Karpas-422 (cell line): ENCODE measurements at regions not wholly inside any gene's neighbourhood (a gene's known extent, or its start where the extent isn't known, plus 50 kb on each side); places are given as distances from the start of the nearest gene placed in this dataset. TPM values are rescaled to one million over a fixed set of nuclear protein-coding genes. Genes with fewer than 3 reads are reported as not detected.

ENCODE experiments used
- DNase-seq: peaks from one replicate; pipeline ENCODE4 v3.0.0-alpha.2; 2015
- H2AFZ ChIP-seq: fragments of 200-600 bp; sonication (generic); 2 replicates; pipeline ENCODE4 v1.6.1; 2014; ENCODE audit warnings: antibody characterized with exemption, low read length, mixed read lengths
- H3K27ac ChIP-seq: fragments of 200-600 bp; sonication (generic); 2 replicates; pipeline ENCODE4 v1.5.1; 2014; ENCODE audit warnings: mild to moderate bottlenecking, low read length, moderate library complexity
- H3K27me3 ChIP-seq: fragments of 200-600 bp; sonication (generic); 2 replicates; pipeline ENCODE4 v1.6.1; 2014; ENCODE audit warnings: low read length, mixed read lengths
- H3K36me3 ChIP-seq: fragments of 200-600 bp; sonication (generic); 2 replicates; pipeline ENCODE4 v1.6.1; 2014; ENCODE audit warnings: low read length, mixed read lengths; ENCODE audit not compliant: insufficient read depth
- H3K4me1 ChIP-seq: fragments of 200-600 bp; sonication (generic); 2 replicates; pipeline ENCODE4 v1.6.1; 2014; ENCODE audit warnings: mild to moderate bottlenecking, low read length, mixed read lengths
- H3K4me2 ChIP-seq: fragments of 200-600 bp; sonication (generic); 2 replicates; pipeline ENCODE4 v1.6.1; 2014; ENCODE audit warnings: low read length, low read depth, mild to moderate bottlenecking; ENCODE audit not compliant: poor library complexity, severe bottlenecking
- H3K4me3 ChIP-seq: fragments of 200-600 bp; sonication (generic); 2 replicates; pipeline ENCODE4 v1.5.1; 2014; ENCODE audit warnings: mild to moderate bottlenecking, antibody characterized with exemption, low read length, mixed read lengths
- H3K79me2 ChIP-seq: fragments of 200-600 bp; sonication (generic); 2 replicates; pipeline ENCODE4 v1.6.1; 2014; ENCODE audit warnings: mild to moderate bottlenecking, low read length, mixed read lengths
- H3K9ac ChIP-seq: fragments of 200-600 bp; sonication (generic); 2 replicates; pipeline ENCODE4 v1.6.0; 2014; ENCODE audit warnings: low read length
- H3K9me2 ChIP-seq: fragments of 200-600 bp; sonication (generic), shearing (Covaris generic); replicated peaks from 2 replicates; pipeline ENCODE4 v1.6.0; 2014; ENCODE audit warnings: mild to moderate bottlenecking, low read length, moderate library complexity; ENCODE audit not compliant: insufficient read depth
- H3K9me3 ChIP-seq: fragments of 300-700, 200-600 bp; sonication (generic); 2 replicates; pipeline ENCODE4 v1.6.1; 2014; ENCODE audit warnings: low read length, mixed read lengths
- H4K20me1 ChIP-seq: fragments of 200-600 bp; sonication (generic); 2 replicates; pipeline ENCODE4 v1.6.1; 2014; ENCODE audit warnings: mild to moderate bottlenecking, antibody characterized with exemption, low read length, low read depth; ENCODE audit not compliant: insufficient read depth
- small RNA-seq: library from RNA; depleted of rRNA; stranded (forward); fragments of <200 nt; gene quantifications from one replicate; pipeline ENCODE3, GENCODE V24; 2014

DNA sequence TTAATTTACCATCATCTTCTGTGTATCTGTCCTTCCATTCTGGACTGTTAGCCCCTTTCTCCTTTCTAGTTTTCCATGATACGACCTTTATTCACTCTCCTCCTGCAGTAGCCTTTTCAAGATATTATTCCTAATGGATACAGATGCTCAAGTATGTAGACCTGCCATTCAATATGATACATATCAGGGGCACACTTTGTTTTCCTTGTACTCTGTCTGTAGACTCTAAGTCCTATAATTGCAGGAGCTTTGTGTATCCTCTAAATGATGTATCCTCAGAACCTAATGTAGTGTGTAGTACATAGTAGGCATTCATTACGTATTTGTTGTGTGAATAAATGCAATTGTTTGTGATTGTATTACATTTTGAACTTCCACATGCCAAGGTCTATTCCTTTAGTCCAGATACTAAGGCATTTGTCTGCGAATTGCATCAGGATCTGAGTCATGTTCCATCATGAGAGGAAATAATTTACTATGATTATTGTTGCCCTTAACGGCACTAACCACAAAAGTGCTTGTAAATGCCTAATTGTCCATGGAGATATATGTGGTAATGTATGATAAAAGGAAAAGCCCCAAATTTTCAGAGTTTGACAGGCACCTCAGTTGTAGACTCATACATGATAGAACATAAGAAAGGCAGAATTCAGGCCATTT lies 57.1 kb upstream of the IZUMO3 start:
- no peak overlapping the region for H3K4me3 ChIP-seq
- H3K27ac ChIP-seq: no peak overlapping the region
- DNase-seq: no peak
- no peaks in the 10 kb centered on the region for H3K9me2 ChIP-seq
- no peaks in the 10 kb centered on the region for H4K20me1 ChIP-seq
- H3K9ac ChIP-seq: no peak overlapping the region
- H3K4me1 ChIP-seq: no peaks in the 10 kb centered on the region
- no peaks in the 10 kb centered on the region for H3K79me2 ChIP-seq
- no peak overlapping the region for H2AFZ ChIP-seq
- no peak overlapping the region for H3K4me2 ChIP-seq
- no peaks in the 10 kb centered on the region for H3K27me3 ChIP-seq
- peaks cover 22% of the 10 kb centered on the region for H3K9me3 ChIP-seq
- H3K36me3 ChIP-seq: no peaks in the 10 kb centered on the region

Small RNA genes in the stretch of these regions (small RNA-seq; reads per million reads assigned to genes)
- not detected for gene RMRPP5
